ENCODE measurements at regions not wholly inside any gene's neighbourhood (a gene's known extent, or its start where the extent isn't known, plus 50 kb on each side); places are given as distances from the start of the nearest gene placed in this dataset.

GRCh38 chr7:445020-445419, 74.6 kb downstream of the PDGFA start:
- DNase-seq (ENCODE audit: low spot score), result no peak
- TF ChIP-seq CTCF (IDR thresholded peaks at IDR 0.05; ENCODE audit: borderline replicate concordance, control extremely low read depth, extremely low read depth, insufficient read depth, missing control alignments), result no peak
- in situ Hi-C loops (cut with MboI; ENCODE audit: low sequenced_read_pairs, unreplicated experiment), result no loop called here

GRCh38 chr7:445563-446288, 73.9 kb downstream of the PDGFA start:
- DNase-seq (ENCODE audit: low spot score), result no peak
- TF ChIP-seq CTCF (IDR thresholded peaks at IDR 0.05; ENCODE audit: borderline replicate concordance, control extremely low read depth, extremely low read depth, insufficient read depth, missing control alignments), result no peak
- in situ Hi-C loops (cut with MboI; ENCODE audit: low sequenced_read_pairs, unreplicated experiment), result no loop called here

- DNase-seq (ENCODE audit: low spot score), result no peak
- TF ChIP-seq CTCF (IDR thresholded peaks at IDR 0.05; ENCODE audit: borderline replicate concordance, control extremely low read depth, extremely low read depth, insufficient read depth, missing control alignments), result no peak
- in situ Hi-C loops (cut with MboI; ENCODE audit: low sequenced_read_pairs, unreplicated experiment), result no loop called here
Measured at GRCh38 chr7:446289-446935, 73.2 kb downstream of the PDGFA start.

Data from GM13976 (cell line).